ENCODE measurements at regions not wholly inside any gene's neighbourhood (a gene's known extent, or its start where the extent isn't known, plus 50 kb on each side); places are given as distances from the start of the nearest gene placed in this dataset.

- no peaks in the 10 kb centered on the region for H3K9me3 Mint-ChIP-seq
- H3K36me3 Mint-ChIP-seq (ENCODE audit: low read depth) = no peaks in the 10 kb centered on the region
- DNase-seq = no peak
- H3K4me3 Mint-ChIP-seq = no peak overlapping the region
- no peak for TF ChIP-seq CTCF (IDR thresholded peaks at IDR 0.05)
- H3K4me1 Mint-ChIP-seq = no peaks in the 10 kb centered on the region
- H3K27me3 Mint-ChIP-seq (ENCODE audit: low read depth, poor library complexity) = no peaks in the 10 kb centered on the region
- no peak overlapping the region for H3K27ac Mint-ChIP-seq
Observed at GRCh38 chr6:119566546-119567260, 217.1 kb upstream of the MAN1A1 start.

- DNase-seq = no peak
- no peaks in the 10 kb centered on the region for H3K27me3 Mint-ChIP-seq (ENCODE audit: low read depth, poor library complexity)
- no peaks in the 10 kb centered on the region for H3K4me1 Mint-ChIP-seq
- no peak for TF ChIP-seq CTCF (IDR thresholded peaks at IDR 0.05)
- no peaks in the 10 kb centered on the region for H3K9me3 Mint-ChIP-seq
- H3K27ac Mint-ChIP-seq = no peak overlapping the region
- H3K4me3 Mint-ChIP-seq = no peak overlapping the region
- H3K36me3 Mint-ChIP-seq (ENCODE audit: low read depth) = no peaks in the 10 kb centered on the region
Observed at GRCh38 chr6:119565893-119566292, 216.3 kb upstream of the MAN1A1 start.

- Mint-ChIP-seq H3K27me3 (ENCODE audit: low read depth, poor library complexity) (no peaks in the 10 kb centered on the region), H3K4me1 (no peaks in the 10 kb centered on the region), H3K27ac (no peak overlapping the region), H3K36me3 (ENCODE audit: low read depth) (no peaks in the 10 kb centered on the region), H3K4me3 (no peak overlapping the region), H3K9me3 (no peaks in the 10 kb centered on the region)
- no peak for TF ChIP-seq CTCF (IDR thresholded peaks at IDR 0.05)
- no peak for DNase-seq
Observed at GRCh38 chr6:119562168-119562567, 212.6 kb upstream of the MAN1A1 start.

- H3K27ac Mint-ChIP-seq = no peak overlapping the region
- TF ChIP-seq CTCF (IDR thresholded peaks at IDR 0.05) = no peak
- H3K4me3 Mint-ChIP-seq = no peak overlapping the region
- DNase-seq = no peak
- no peaks in the 10 kb centered on the region for H3K4me1 Mint-ChIP-seq
- H3K9me3 Mint-ChIP-seq = peaks cover 3% of the 10 kb centered on the region
- no peaks in the 10 kb centered on the region for H3K27me3 Mint-ChIP-seq (ENCODE audit: low read depth, poor library complexity)
- H3K36me3 Mint-ChIP-seq (ENCODE audit: low read depth) = no peaks in the 10 kb centered on the region
Observed at GRCh38 chr6:119559586-119559985, 210.0 kb upstream of the MAN1A1 start.

GRCh38 chr6:119557239-119557638 lies 207.7 kb upstream of the MAN1A1 start:
- Mint-ChIP-seq H3K9me3 (peaks cover 13% of the 10 kb centered on the region), H3K4me3 (no peak overlapping the region), H3K36me3 (ENCODE audit: low read depth) (no peaks in the 10 kb centered on the region), H3K4me1 (no peaks in the 10 kb centered on the region), H3K27me3 (ENCODE audit: low read depth, poor library complexity) (no peaks in the 10 kb centered on the region), H3K27ac (no peak overlapping the region)
- no peak for DNase-seq
- no peak for TF ChIP-seq CTCF (IDR thresholded peaks at IDR 0.05)

- Mint-ChIP-seq H3K36me3 (ENCODE audit: low read depth) (no peaks in the 10 kb centered on the region), H3K27me3 (ENCODE audit: low read depth, poor library complexity) (no peaks in the 10 kb centered on the region), H3K27ac (no peak overlapping the region), H3K4me3 (no peak overlapping the region), H3K4me1 (no peaks in the 10 kb centered on the region), H3K9me3 (peaks cover 14% of the 10 kb centered on the region)
- TF ChIP-seq CTCF (IDR thresholded peaks at IDR 0.05) = no peak
- no peak for DNase-seq
Observed at GRCh38 chr6:119552021-119552420, 202.5 kb upstream of the MAN1A1 start.
